PC-3 (cell line): ENCODE measurements at regions not wholly inside any gene's neighbourhood (a gene's known extent, or its start where the extent isn't known, plus 50 kb on each side); places are given as distances from the start of the nearest gene placed in this dataset.

ENCODE experiments used
- ATAC-seq: fragments of 200-7000 bp; cut with Tn5 transposase; 2 replicates; pipeline ENCODE4 v1.9.1; 2020; ENCODE audit warnings: mild to moderate bottlenecking, moderate library complexity
- BruUV-seq: library from RNA; stranded (reverse); fragments of 400-500 nt; replicated peaks from 2 replicates; lab custom pipeline; 2021; lab: Mats Ljungman, UMichigan
- CTCF ChIA-PET: fragments of 300-600 bp; sonication (Branson Sonifier 250); formaldehyde crosslinking; loops from one replicate; lab custom pipeline; 2022; ENCODE audit warnings: antibody characterized with exemption; lab: Charles Lee
- POLR2A ChIA-PET: fragments of 300-600 bp; sonication (Branson Sonifier 250); formaldehyde crosslinking; loops from one replicate; lab custom pipeline; 2022; ENCODE audit warnings: antibody characterized with exemption; ENCODE audit not compliant: unreplicated experiment; lab: Charles Lee
- DNase-seq: peaks from one replicate; pipeline ENCODE4 v3.0.0-alpha.2; 2015
- H2AFZ ChIP-seq: fragments of 300-600 bp; sonication (generic); 2 replicates; pipeline ENCODE4 v1.6.0; 2016; ENCODE audit warnings: antibody characterized with exemption, low read length
- H3F3A ChIP-seq: fragments of 300-600 bp; sonication (generic); one replicate; pipeline ENCODE4 v1.6.0; 2017; ENCODE audit warnings: antibody characterized with exemption, low read length, control low read depth, mild to moderate bottlenecking; ENCODE audit not compliant: unreplicated experiment
- H3K27ac ChIP-seq: fragments of 300-600 bp; sonication (generic); 2 replicates; pipeline ENCODE4 v1.5.1; 2016; ENCODE audit warnings: mild to moderate bottlenecking, low read length
- H3K27me3 ChIP-seq: fragments of 300-600 bp; sonication (generic); 2 replicates; pipeline ENCODE4 v1.6.1; 2016; ENCODE audit warnings: low read length, mixed read lengths
- H3K36me3 ChIP-seq: fragments of 300-600 bp; sonication (generic); 2 replicates; pipeline ENCODE4 v1.6.1; 2016; ENCODE audit warnings: low read depth, mixed run types, low read length, mixed read lengths
- H3K4me1 ChIP-seq: fragments of 300-600 bp; sonication (generic); 2 replicates; pipeline ENCODE4 v1.5.1; 2016; ENCODE audit warnings: low read length; ENCODE audit not compliant: insufficient read depth
- H3K4me2 ChIP-seq: fragments of 300-600 bp; sonication (generic); 2 replicates; pipeline ENCODE4 v1.6.0; 2016; ENCODE audit warnings: low read length
- H3K4me3 ChIP-seq: fragments of 300-600 bp; sonication (generic); 2 replicates; pipeline ENCODE4 v1.5.1; 2016; ENCODE audit warnings: mild to moderate bottlenecking, low read length, mixed read lengths
- H3K79me2 ChIP-seq: fragments of 300-600 bp; sonication (generic); 2 replicates; pipeline ENCODE4 v1.6.1; 2017; ENCODE audit warnings: low read length, mixed read lengths
- H3K9ac ChIP-seq: fragments of 300-600 bp; sonication (generic); 2 replicates; pipeline ENCODE4 v1.6.0; 2016; ENCODE audit warnings: mild to moderate bottlenecking, low read length
- H3K9me2 ChIP-seq: fragments of 300-600 bp; sonication (generic); replicated peaks from 2 replicates; pipeline ENCODE4 v1.6.1; 2016; ENCODE audit warnings: mixed run types, low read length, mixed read lengths
- H3K9me3 ChIP-seq: fragments of 300-600 bp; sonication (generic); 2 replicates; pipeline ENCODE4 v1.6.1; 2016; ENCODE audit warnings: low read length, mixed read lengths
- H4K20me1 ChIP-seq: fragments of 300-600 bp; sonication (generic); 2 replicates; pipeline ENCODE4 v1.6.1; 2016; ENCODE audit warnings: low read length, mixed read lengths
- EZH2 ChIP-seq: fragments of 300-600 bp; sonication (generic); IDR thresholded peaks from one replicate; pipeline ENCODE4 v1.6.1; 2017; ENCODE audit warnings: antibody characterized with exemption, mild to moderate bottlenecking, low read length; ENCODE audit not compliant: unreplicated experiment
- EZH2phosphoT487 ChIP-seq: fragments of 300-600 bp; sonication (generic); IDR thresholded peaks from 2 replicates; pipeline ENCODE4 v1.6.1; 2018; ENCODE audit warnings: mild to moderate bottlenecking, antibody characterized with exemption, low read length, borderline replicate concordance
- intact Hi-C: fragments of 100-400 bp; cut with micrococcal nuclease; formaldehyde crosslinking; loops from 2 replicates; pipeline ENCODE4 v1.9.0; 2023
- TF ChIP-seq, protein P1 (sequence below): fragments of 300-600 bp; sonication (generic); conservative IDR thresholded peaks from 2 replicates; pipeline ENCODE4 v1.5.1; 2017; ENCODE audit warnings: antibody characterized with exemption, low read depth, mild to moderate bottlenecking, low read length

DNA sequence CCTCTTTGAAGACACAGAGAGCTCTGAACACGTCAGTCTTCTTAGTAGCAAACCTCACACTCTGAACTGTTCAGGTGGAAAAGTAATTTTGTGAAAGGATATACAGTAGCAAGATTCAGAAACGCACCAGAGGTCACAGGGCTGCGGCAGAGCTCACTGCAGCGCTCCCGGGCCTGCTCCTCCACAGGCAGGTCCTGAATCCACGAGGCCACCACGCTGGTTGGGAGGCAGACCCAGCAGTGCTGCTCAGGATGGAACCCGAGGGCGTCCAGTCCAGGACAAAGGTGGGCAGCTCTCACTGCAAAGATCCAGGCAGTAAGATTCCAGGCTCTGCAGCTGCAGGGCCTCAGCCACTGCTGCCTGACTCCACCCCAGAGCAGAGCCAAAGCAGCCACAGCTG is 576.2 kb upstream of the SALL3 start:
- Histone ChIP-seq H3K36me3 (no peaks in the 10 kb centered on the region), H3K9me2 (no peaks in the 10 kb centered on the region), H3K79me2 (no peaks in the 10 kb centered on the region), H4K20me1 (no peaks in the 10 kb centered on the region), H3K4me1 (no peaks in the 10 kb centered on the region), H3K4me3 (no peak overlapping the region), H3K27ac (no peak overlapping the region), H3K27me3 (peaks cover 80% of the 10 kb centered on the region), H2AFZ (no peak overlapping the region), H3K9ac (no peak overlapping the region), H3K4me2 (no peak overlapping the region), H3K9me3 (no peaks in the 10 kb centered on the region), H3F3A (no peaks in the 10 kb centered on the region)
- ChIA-PET POLR2A (no interaction called here), CTCF (no interaction called here)
- no TSS peak for BruUV-seq
- DNase-seq (no peak), ATAC-seq (no peak)
- intact Hi-C loops, result no loop called here
- TF ChIP-seq, protein P1, sequence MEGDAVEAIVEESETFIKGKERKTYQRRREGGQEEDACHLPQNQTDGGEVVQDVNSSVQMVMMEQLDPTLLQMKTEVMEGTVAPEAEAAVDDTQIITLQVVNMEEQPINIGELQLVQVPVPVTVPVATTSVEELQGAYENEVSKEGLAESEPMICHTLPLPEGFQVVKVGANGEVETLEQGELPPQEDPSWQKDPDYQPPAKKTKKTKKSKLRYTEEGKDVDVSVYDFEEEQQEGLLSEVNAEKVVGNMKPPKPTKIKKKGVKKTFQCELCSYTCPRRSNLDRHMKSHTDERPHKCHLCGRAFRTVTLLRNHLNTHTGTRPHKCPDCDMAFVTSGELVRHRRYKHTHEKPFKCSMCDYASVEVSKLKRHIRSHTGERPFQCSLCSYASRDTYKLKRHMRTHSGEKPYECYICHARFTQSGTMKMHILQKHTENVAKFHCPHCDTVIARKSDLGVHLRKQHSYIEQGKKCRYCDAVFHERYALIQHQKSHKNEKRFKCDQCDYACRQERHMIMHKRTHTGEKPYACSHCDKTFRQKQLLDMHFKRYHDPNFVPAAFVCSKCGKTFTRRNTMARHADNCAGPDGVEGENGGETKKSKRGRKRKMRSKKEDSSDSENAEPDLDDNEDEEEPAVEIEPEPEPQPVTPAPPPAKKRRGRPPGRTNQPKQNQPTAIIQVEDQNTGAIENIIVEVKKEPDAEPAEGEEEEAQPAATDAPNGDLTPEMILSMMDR, result no peak
- TF ChIP-seq EZH2phosphoT487 (no peak), EZH2 (no peak)

DNA sequence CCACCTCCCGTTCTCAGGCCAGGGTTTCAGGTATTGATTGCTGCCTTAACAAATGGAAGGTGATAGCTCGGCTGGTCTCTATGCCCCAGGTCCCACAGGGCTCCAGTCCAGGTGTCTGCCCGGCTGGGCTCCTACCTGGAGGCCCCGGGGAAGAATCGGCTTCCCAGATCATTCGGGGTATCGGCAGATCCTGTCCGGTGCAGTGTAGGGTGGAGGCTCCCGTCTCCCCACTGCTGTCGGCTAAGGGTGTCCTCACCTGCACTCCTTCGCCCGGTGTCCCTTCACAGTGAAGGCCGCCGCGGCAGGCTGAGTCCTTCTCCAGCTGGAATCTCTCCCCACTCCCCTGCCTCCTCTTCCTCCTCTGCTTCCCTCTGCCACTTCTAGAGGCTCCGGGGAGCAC is 573.9 kb upstream of the SALL3 start:
- no peaks in the 10 kb centered on the region for H3K4me1 ChIP-seq
- ChIA-PET CTCF (no interaction called here), POLR2A (no interaction called here)
- no peaks in the 10 kb centered on the region for H3K9me2 ChIP-seq
- H4K20me1 ChIP-seq, result no peaks in the 10 kb centered on the region
- DNase-seq (no peak), ATAC-seq (no peak)
- H3K36me3 ChIP-seq, result no peaks in the 10 kb centered on the region
- no peaks in the 10 kb centered on the region for H3F3A ChIP-seq
- BruUV-seq, result no TSS peak
- H3K79me2 ChIP-seq, result no peaks in the 10 kb centered on the region
- H3K4me3 ChIP-seq, result no peak overlapping the region
- no peak overlapping the region for H3K9ac ChIP-seq
- peaks cover 77% of the 10 kb centered on the region for H3K27me3 ChIP-seq
- intact Hi-C loops, result no loop called here
- H3K27ac ChIP-seq, result no peak overlapping the region
- TF ChIP-seq, protein P1, result no peak
- no peak for TF ChIP-seq EZH2
- TF ChIP-seq EZH2phosphoT487, result no peak
- H3K4me2 ChIP-seq, result no peak overlapping the region
- H2AFZ ChIP-seq, result no peak overlapping the region
- H3K9me3 ChIP-seq, result no peaks in the 10 kb centered on the region

DNA sequence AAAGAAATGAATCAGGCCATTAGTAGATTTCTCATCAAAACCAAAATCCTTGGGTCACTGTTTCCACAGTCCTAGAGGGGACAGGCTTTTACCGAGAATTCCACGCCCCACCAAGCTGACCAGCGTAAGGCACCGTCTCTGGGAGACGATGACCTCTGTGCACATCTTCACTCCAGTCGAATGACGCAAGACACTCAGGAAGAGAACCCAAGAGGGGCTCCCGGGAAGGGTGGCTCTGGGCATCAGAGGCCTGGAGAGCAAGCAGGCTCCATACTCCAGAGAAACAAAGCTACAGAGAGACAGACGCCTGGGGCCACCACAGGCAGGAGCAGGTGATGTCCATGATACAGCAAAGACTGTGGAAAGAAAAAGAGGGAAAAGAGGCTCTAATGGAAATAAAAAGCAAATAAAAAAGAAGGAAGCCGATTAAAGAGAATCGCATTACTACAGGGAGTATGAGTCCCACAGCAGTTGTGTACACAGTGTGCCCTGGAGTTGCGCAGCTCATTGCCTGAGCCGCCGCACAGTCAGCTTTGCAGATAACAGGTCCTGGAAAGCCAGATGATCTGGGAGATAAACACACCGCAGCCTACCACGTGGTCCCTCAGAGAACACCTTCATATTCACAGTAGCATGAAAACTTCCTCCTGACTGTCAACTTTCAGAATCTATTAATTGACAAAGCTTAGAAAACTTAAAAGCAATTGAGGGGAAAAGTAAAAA is 572.7 kb upstream of the SALL3 start:
- intact Hi-C loops, result no loop called here
- no peak overlapping the region for H3K4me2 ChIP-seq
- H3K9me2 ChIP-seq, result no peaks in the 10 kb centered on the region
- H3K9me3 ChIP-seq, result no peaks in the 10 kb centered on the region
- H3K9ac ChIP-seq, result no peak overlapping the region
- no peaks in the 10 kb centered on the region for H3K36me3 ChIP-seq
- no peak for DNase-seq
- H3K27ac ChIP-seq, result no peak overlapping the region
- no peaks in the 10 kb centered on the region for H4K20me1 ChIP-seq
- no TSS peak for BruUV-seq
- no peaks in the 10 kb centered on the region for H3K4me1 ChIP-seq
- no peak for TF ChIP-seq EZH2
- TF ChIP-seq, protein P1, result no peak
- TF ChIP-seq EZH2phosphoT487, result no peak
- peaks cover 67% of the 10 kb centered on the region for H3K27me3 ChIP-seq
- no peaks in the 10 kb centered on the region for H3K79me2 ChIP-seq
- H3K4me3 ChIP-seq, result no peak overlapping the region
- ChIA-PET CTCF (no interaction called here), POLR2A (no interaction called here)
- no peaks in the 10 kb centered on the region for H3F3A ChIP-seq
- no peak for ATAC-seq
- H2AFZ ChIP-seq, result no peak overlapping the region
